Activated B cell treated with CpG ODN at 0.5 μM for 24 hours (primary cell): ENCODE measurements at regions not wholly inside any gene's neighbourhood (a gene's known extent, or its start where the extent isn't known, plus 50 kb on each side); places are given as distances from the start of the nearest gene placed in this dataset.

ENCODE experiments used
- ATAC-seq: fragments of 200-7000 bp; cut with Tn5 transposase; one replicate; pipeline ENCODE4 v1.10.0; 2021; ENCODE audit warnings: low read depth, mild to moderate bottlenecking, moderate library complexity
- CTCF ChIA-PET: fragments of 350-600 bp; sonication (Branson Sonifier 250); formaldehyde crosslinking; loops from one replicate; lab custom pipeline; 2021; ENCODE audit warnings: antibody characterized with exemption; lab: Charles Lee
- POLR2A ChIA-PET: fragments of 350-600 bp; sonication (Branson Sonifier 250); formaldehyde crosslinking; loops from one replicate; lab custom pipeline; 2021; ENCODE audit warnings: antibody characterized with exemption; lab: Charles Lee
- DNase-seq: peaks from one replicate; pipeline ENCODE4 v3.0.0; 2022
- H3K27ac Mint-ChIP-seq: one replicate; pipeline ENCODE4 v1.8.0; 2020; ENCODE audit warnings: mixed read lengths
- H3K27me3 Mint-ChIP-seq: one replicate; pipeline ENCODE4 v1.8.0; 2021; ENCODE audit warnings: mixed read lengths
- H3K36me3 Mint-ChIP-seq: one replicate; pipeline ENCODE4 v1.8.0; 2021; ENCODE audit warnings: low read depth, mixed read lengths
- H3K4me1 Mint-ChIP-seq: one replicate; pipeline ENCODE4 v1.8.0; 2021; ENCODE audit warnings: mixed read lengths
- H3K4me3 Mint-ChIP-seq: one replicate; pipeline ENCODE4 v1.8.0; 2020; ENCODE audit warnings: mild to moderate bottlenecking, mixed read lengths
- H3K9me3 Mint-ChIP-seq: one replicate; pipeline ENCODE4 v1.8.0; 2020; ENCODE audit warnings: mixed read lengths
- intact Hi-C: fragments of 100-400 bp; cut with micrococcal nuclease; formaldehyde crosslinking; loops from one replicate; pipeline ENCODE4 v1.15.1; 2024
- TF ChIP-seq, protein P1 (sequence below): fragments of 200-600 bp; IDR thresholded peaks from one replicate; pipeline ENCODE4 v1.8.0; 2022; ENCODE audit warnings: antibody characterized with exemption, mild to moderate bottlenecking

DNA sequence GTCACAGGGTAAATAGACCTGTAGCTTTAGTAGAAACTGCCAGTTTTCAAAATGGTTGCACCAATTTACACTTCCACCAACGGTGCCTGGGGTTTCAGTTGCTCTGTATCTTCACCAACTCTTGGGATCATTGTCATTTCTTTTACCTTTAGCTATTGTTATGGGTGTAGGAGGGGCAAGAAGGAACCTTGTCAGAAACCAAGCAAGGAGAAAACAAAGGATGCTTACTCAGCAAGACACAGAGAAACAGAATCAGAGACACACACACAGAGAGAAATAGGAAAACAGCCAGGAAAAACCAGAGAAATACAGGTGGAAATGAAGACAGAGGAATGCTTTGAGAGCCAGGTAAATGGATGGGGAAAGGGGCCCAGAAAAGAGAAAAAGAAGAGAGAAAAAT, 367.6 kb downstream of the MIAT start:
- TF ChIP-seq, protein P1, sequence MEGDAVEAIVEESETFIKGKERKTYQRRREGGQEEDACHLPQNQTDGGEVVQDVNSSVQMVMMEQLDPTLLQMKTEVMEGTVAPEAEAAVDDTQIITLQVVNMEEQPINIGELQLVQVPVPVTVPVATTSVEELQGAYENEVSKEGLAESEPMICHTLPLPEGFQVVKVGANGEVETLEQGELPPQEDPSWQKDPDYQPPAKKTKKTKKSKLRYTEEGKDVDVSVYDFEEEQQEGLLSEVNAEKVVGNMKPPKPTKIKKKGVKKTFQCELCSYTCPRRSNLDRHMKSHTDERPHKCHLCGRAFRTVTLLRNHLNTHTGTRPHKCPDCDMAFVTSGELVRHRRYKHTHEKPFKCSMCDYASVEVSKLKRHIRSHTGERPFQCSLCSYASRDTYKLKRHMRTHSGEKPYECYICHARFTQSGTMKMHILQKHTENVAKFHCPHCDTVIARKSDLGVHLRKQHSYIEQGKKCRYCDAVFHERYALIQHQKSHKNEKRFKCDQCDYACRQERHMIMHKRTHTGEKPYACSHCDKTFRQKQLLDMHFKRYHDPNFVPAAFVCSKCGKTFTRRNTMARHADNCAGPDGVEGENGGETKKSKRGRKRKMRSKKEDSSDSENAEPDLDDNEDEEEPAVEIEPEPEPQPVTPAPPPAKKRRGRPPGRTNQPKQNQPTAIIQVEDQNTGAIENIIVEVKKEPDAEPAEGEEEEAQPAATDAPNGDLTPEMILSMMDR = no peak
- H3K9me3 Mint-ChIP-seq = peaks cover 2% of the 10 kb centered on the region
- ATAC-seq (no peak), DNase-seq (no peak)
- intact Hi-C loops = no loop called here
- no peak overlapping the region for H3K27ac Mint-ChIP-seq
- no peak overlapping the region for H3K4me3 Mint-ChIP-seq
- CTCF ChIA-PET = no interaction called here
- no peaks in the 10 kb centered on the region for H3K36me3 Mint-ChIP-seq
- H3K27me3 Mint-ChIP-seq = peaks cover 15% of the 10 kb centered on the region
- H3K4me1 Mint-ChIP-seq = no peaks in the 10 kb centered on the region
- POLR2A ChIA-PET = no interaction called here

DNA sequence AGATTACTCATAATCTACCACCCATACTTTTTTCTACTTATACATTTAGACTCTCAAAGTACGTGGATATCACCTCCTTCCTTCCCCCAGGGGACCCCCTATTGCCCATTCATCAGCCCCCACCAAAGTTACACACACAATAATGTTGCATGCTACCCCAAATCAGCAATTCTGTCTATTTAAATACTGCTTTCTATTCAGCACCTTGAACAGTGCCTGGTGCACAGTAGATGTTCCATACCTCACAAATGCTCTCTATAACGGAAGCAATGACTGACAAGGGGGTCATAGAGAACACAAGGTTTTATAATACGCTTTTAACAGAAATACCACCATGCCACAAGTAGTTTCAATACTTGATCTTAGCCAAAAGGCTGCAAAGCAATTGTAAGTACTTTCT, 370.7 kb downstream of the MIAT start:
- DNase-seq (no peak), ATAC-seq (no peak)
- H3K27me3 Mint-ChIP-seq = peaks cover 10% of the 10 kb centered on the region
- H3K9me3 Mint-ChIP-seq = peaks cover 2% of the 10 kb centered on the region
- intact Hi-C loops = no loop called here
- no peak overlapping the region for H3K4me3 Mint-ChIP-seq
- H3K4me1 Mint-ChIP-seq = no peaks in the 10 kb centered on the region
- H3K36me3 Mint-ChIP-seq = no peaks in the 10 kb centered on the region
- CTCF ChIA-PET = no interaction called here
- H3K27ac Mint-ChIP-seq = no peak overlapping the region
- POLR2A ChIA-PET = no interaction called here
- TF ChIP-seq, protein P1 = no peak

DNA sequence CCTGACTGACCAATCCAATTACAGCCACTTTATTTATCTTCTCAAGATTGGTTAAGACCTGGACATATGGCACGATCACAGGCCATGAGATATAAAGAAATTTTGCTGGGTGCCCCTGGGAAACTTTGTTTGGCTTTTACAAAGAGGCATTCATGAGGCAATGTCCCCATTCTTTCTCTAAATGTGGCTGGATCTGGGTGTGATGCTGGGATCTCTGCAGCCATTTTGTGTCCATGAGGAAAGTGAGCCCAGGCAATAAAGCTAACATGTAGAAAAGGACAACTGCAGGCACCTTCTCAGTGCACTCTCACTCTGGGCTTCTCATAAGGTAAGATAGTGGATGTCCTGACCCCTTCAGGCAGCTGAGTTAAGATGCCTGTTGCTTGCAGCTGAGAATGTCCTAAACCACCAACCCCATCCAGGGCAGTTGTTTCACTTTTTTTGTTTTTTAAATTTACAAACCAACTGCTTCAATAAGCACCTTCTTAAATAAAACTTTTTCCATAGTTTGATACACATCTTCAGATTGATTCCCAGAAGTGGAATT, 372.3 kb downstream of the MIAT start:
- Mint-ChIP-seq H3K27me3 (peaks cover 16% of the 10 kb centered on the region), H3K36me3 (no peaks in the 10 kb centered on the region), H3K4me3 (no peak overlapping the region), H3K27ac (no peak overlapping the region), H3K9me3 (peaks cover 2% of the 10 kb centered on the region), H3K4me1 (no peaks in the 10 kb centered on the region)
- DNase-seq = no peak
- POLR2A ChIA-PET = no interaction called here
- intact Hi-C loops = no loop called here
- CTCF ChIA-PET = no interaction called here
- TF ChIP-seq, protein P1 = no peak
- ATAC-seq = no peak

DNA sequence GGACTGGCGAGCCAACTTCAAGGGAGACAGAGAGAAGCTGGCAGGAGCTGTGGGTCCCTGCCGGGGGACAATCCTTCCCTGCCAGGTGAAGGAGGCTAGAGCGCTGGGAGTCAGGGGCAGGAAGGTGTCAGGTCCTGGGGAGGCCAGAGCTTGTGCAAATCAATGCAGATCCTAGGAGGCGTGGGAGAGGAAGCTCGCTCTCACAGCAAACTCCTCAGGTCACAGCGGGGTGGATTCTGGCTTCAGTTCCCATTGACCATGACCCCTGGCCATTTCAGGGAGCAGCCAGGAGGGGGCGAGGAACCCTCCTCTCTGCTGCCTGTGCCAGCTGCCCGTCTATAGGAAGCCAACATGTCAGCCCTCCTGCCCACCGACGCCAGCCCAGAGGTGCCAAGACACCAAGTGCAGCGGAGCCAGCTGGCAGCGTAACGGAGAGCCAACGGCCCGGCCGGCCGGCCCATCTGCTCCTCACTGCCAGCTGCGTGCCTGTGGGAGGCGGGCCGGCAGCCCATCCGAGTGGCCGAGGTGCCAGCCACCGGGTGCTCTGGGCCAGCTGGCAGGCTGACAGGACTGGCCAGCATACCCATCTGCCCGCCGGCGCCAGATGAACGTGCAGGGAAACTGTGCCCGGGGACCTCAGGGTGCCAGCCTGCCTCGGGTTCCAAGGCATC, 374.8 kb downstream of the MIAT start:
- ATAC-seq = no peak
- TF ChIP-seq, protein P1 = no peak
- ChIA-PET CTCF (no interaction called here), POLR2A (no interaction called here)
- DNase-seq = no peak
- peaks cover 18% of the 10 kb centered on the region for H3K27me3 Mint-ChIP-seq
- H3K9me3 Mint-ChIP-seq = peaks cover 2% of the 10 kb centered on the region
- intact Hi-C loops = no loop called here
- no peak overlapping the region for H3K27ac Mint-ChIP-seq
- H3K4me1 Mint-ChIP-seq = no peaks in the 10 kb centered on the region
- H3K4me3 Mint-ChIP-seq = no peak overlapping the region
- no peaks in the 10 kb centered on the region for H3K36me3 Mint-ChIP-seq

DNA sequence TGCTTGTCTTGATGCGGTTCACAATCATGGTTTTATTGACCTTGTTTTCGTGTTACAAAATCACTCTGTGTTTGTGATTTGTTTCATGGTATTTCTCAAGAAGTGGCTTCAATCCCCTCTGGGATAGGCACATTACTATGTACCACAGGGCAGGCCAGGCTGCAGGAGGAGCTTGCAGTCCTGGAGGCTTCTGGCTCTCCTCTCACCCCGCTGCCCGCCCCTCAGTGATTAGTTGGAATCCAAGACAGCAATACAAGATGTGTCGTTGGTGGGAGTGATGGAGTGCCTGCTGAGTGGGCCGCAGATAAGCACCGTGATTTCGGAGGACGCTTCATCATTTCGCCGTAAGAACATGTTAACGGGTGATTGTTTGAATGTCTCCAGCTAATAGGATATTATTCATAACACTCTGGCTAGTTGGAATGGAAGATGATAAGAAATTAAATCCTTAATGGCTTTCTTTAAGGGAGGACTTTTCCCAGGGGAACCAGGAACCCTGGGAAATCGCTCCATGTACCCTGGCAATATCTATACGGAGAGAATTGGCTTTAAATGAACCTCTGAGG, 384.4 kb downstream of the MIAT start:
- DNase-seq = no peak
- intact Hi-C loops = no loop called here
- H3K36me3 Mint-ChIP-seq = no peaks in the 10 kb centered on the region
- H3K4me1 Mint-ChIP-seq = no peaks in the 10 kb centered on the region
- no peak for ATAC-seq
- no peaks in the 10 kb centered on the region for H3K9me3 Mint-ChIP-seq
- H3K27ac Mint-ChIP-seq = no peak overlapping the region
- no peak overlapping the region for H3K4me3 Mint-ChIP-seq
- POLR2A ChIA-PET = no interaction called here
- peaks cover 8% of the 10 kb centered on the region for H3K27me3 Mint-ChIP-seq
- TF ChIP-seq, protein P1 = no peak
- CTCF ChIA-PET = no interaction called here
